Fibroblast of villous mesenchyme (primary cell): ENCODE measurements at regions not wholly inside any gene's neighbourhood (a gene's known extent, or its start where the extent isn't known, plus 50 kb on each side); places are given as distances from the start of the nearest gene placed in this dataset.

Experiments used
- DNase-seq: peaks from one replicate; pipeline ENCODE4 v3.0.0-alpha.2; 2010; ENCODE audit warnings: low read depth
- H3K4me3 ChIP-seq: 2 replicates; pipeline ENCODE4 v1.5.1; 2011; ENCODE audit warnings: low read depth, mild to moderate bottlenecking, low read length
- TF ChIP-seq, protein P1 (sequence below): IDR thresholded peaks from 2 replicates; pipeline ENCODE4 v1.5.1; 2012; ENCODE audit warnings: low read depth, mild to moderate bottlenecking, low read length; ENCODE audit not compliant: insufficient read depth

DNA sequence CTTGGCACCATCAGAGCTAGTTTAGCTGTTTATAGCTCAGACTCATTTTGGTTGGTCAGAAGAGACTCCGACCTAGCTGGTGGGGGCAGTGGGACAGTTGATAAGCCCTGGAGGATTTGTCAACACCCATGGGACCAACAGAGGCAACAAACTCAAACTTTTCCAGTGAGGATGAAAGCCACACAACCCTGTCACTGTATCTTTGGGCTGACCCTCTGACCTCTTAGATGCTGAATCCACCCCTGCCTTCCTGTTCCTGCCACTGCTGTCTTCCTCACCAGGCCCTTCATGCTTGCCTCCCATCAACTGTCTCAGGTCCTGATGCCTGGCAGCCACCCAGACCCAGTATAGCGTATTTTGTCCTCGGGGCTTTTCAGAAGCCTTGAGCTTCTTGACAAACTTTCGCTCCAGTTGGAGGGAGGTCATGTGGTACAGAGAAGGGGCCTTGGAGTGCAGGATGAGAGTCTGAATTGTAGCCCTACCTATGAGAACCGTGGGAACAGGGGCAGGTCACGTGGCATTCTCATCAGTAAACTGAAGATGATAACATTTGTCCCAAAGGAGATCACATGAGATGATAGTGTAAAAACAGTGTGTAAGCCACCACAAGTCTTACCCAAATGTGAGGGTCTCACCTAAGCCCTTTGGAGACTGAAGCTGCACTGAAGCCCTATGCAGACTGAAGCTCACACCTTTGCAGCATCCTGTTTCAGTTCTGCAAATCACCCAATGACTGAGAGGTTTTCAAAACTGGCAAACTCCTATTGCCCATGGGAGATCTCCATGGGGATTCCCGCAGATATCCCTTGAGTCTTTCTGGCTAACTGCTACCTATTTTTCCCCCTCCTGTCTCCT, 72.0 kb upstream of the F13A1 start:
- DNase-seq: no peak
- H3K4me3 ChIP-seq: no peak overlapping the region
- TF ChIP-seq, protein P1, sequence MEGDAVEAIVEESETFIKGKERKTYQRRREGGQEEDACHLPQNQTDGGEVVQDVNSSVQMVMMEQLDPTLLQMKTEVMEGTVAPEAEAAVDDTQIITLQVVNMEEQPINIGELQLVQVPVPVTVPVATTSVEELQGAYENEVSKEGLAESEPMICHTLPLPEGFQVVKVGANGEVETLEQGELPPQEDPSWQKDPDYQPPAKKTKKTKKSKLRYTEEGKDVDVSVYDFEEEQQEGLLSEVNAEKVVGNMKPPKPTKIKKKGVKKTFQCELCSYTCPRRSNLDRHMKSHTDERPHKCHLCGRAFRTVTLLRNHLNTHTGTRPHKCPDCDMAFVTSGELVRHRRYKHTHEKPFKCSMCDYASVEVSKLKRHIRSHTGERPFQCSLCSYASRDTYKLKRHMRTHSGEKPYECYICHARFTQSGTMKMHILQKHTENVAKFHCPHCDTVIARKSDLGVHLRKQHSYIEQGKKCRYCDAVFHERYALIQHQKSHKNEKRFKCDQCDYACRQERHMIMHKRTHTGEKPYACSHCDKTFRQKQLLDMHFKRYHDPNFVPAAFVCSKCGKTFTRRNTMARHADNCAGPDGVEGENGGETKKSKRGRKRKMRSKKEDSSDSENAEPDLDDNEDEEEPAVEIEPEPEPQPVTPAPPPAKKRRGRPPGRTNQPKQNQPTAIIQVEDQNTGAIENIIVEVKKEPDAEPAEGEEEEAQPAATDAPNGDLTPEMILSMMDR: no peak

DNA sequence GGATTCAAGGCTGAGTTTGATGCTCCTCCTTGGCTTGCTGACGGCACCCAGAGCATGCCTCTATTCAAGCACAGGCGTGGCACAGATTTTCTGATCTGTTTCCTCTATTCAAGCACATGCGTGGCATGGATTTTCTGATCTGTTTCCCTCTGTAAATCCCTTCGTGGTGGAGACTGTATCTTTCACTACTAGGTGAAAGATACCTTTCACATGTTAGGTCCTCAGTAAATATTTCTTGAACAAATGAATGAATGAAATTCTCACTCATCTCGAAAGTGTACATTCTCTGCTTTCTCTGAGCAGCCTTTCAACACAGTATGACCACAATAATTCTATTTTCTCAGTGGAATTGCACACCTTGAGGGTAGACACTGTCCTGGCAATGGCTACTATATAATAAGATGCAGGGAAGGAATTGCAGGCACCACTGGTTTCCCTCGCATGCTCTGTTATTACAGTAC, 72.6 kb upstream of the F13A1 start:
- DNase-seq: no peak
- H3K4me3 ChIP-seq: no peak overlapping the region
- TF ChIP-seq, protein P1: no peak

DNA sequence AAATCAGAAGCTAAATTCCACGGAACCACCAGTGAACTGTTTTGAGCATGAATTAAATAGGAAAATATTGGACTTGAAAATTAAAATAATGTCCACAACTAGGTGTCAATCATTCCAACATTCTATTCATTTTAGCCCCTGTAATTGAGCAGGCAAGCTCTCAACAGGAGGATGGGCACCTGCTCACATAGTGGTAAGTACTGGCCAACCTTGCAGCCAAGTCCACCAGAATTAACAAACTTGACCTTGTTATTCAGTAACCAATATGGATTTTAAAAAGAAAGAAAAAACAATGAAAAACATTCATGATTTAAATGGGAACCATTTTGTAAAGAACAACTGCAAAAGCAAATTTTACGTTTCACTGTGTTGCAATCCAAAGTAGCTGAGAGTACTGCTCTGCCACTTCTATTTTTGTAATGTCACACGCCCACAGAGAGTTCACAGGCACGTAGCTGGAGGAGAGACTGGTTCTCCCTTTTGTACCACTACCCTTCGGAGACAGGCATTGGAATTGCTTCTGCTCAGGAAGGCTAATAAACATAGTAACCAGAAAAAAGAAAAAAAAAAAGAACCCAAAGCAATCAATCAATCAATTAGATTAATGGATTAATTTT, 75.2 kb upstream of the F13A1 start:
- TF ChIP-seq, protein P1: no peak
- no peak for DNase-seq
- H3K4me3 ChIP-seq: no peak overlapping the region

DNA sequence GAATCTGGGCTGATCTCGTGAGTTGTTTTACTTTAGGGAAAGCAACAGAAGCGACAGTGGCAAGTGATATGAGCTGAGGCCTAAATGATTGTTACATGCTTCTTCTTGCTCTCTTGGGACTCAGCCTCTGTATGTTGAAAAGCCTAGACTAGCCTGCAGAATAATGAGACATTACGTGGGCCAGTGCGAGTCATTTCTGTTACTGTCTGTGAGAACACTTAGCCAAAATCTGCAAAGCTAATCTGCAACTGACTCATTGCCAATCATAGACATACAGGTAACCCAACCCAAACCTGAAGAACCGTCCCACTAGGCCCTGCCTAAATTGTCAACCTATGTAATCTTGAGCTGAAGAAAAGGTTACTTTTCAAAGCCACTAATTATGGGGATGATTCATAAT, 77.4 kb upstream of the F13A1 start:
- TF ChIP-seq, protein P1: no peak
- no peak overlapping the region for H3K4me3 ChIP-seq
- DNase-seq: no peak

DNA sequence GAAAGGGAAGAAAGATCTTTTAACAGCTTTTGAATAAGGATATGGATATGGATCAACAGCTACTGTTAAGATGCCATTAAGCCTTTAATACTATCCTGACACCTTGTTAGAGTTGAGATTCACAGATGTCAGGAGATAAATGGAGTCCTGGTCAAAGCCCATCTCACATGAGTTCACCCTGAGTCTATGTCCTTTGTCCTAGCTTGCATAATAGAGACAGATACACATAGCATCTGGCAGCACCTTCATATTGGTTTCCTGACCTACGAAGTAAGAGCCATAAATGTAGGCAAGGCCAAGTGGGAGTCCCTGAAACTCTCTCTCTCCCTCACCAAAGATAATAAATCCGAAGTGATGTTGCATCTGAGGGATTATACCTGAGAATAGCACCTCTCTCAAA, 79.1 kb upstream of the F13A1 start:
- H3K4me3 ChIP-seq: no peak overlapping the region
- TF ChIP-seq, protein P1: no peak
- no peak for DNase-seq

DNA sequence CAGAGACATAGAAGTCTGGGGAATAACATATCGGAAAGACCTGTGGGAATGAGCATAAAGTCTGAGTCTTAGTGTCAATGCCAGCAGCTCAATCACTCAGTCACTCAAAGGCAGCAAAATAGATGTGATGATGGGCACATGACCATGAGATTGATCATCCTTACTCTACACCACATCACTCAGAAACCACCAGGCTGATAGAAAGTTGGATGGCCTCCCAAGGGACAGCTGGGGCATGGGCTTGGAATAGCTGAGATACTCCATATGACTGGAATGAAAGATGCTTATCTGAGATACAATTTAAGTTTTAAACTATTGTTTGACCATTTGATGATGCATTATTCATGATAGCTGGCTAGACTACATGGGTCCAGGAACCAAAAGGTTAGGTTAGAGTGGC, 80.9 kb upstream of the F13A1 start:
- TF ChIP-seq, protein P1: no peak
- no peak overlapping the region for H3K4me3 ChIP-seq
- no peak for DNase-seq
